PC-9 (cell line): ENCODE measurements at regions not wholly inside any gene's neighbourhood (a gene's known extent, or its start where the extent isn't known, plus 50 kb on each side); places are given as distances from the start of the nearest gene placed in this dataset.
A peak's percentile ranks its signal among the peaks of the same experiment; 100 is the strongest.

Source experiments
- BruUV-seq: library from RNA; stranded (reverse); fragments of 400-500 nt; replicated peaks from 2 replicates; lab custom pipeline; 2021; lab: Mats Ljungman, UMichigan
- CTCF ChIA-PET: fragments of 300-600 bp; sonication (Branson Sonifier 250); formaldehyde crosslinking; loops from one replicate; lab custom pipeline; 2022; ENCODE audit warnings: antibody characterized with exemption; lab: Charles Lee
- POLR2A ChIA-PET: fragments of 300-600 bp; sonication (Branson Sonifier 250); formaldehyde crosslinking; loops from one replicate; lab custom pipeline; 2022; ENCODE audit warnings: antibody characterized with exemption; ENCODE audit not compliant: unreplicated experiment; lab: Charles Lee
- DNase-seq, 2 experiments: peaks; one replicate each; pipeline versions ENCODE4 v3.0.0 to v3.0.0-alpha.2; 2015 to 2022; ENCODE audit warnings: mixed read lengths in 1 of 2
- H2AFZ ChIP-seq: fragments of 200-600 bp; sonication (generic); 2 replicates; pipeline ENCODE4 v1.8.1; 2017; ENCODE audit warnings: antibody characterized with exemption
- H3F3A ChIP-seq: fragments of 200-600 bp; sonication (generic); 2 replicates; pipeline ENCODE4 v1.8.1; 2017; ENCODE audit warnings: antibody characterized with exemption, mild to moderate bottlenecking, low read depth; ENCODE audit not compliant: insufficient read depth
- H3K27ac ChIP-seq: fragments of 200-600 bp; sonication (generic); 2 replicates; pipeline ENCODE4 v1.6.1; 2016; ENCODE audit warnings: mixed run types
- H3K27me3 ChIP-seq: fragments of 200-600 bp; sonication (generic); 2 replicates; pipeline ENCODE4 v1.6.1; 2016; ENCODE audit warnings: low read depth, mixed run types; ENCODE audit not compliant: insufficient read depth
- H3K36me3 ChIP-seq: fragments of 200-600 bp; sonication (generic); 2 replicates; pipeline ENCODE4 v1.6.1; 2016; ENCODE audit warnings: low read depth, mixed run types
- H3K4me1 ChIP-seq: fragments of 200-600 bp; sonication (generic); replicated peaks from 2 replicates; pipeline ENCODE4 v1.6.1; 2016; ENCODE audit warnings: mixed run types; ENCODE audit not compliant: insufficient read depth
- H3K4me2 ChIP-seq: fragments of 200-600 bp; sonication (generic); 2 replicates; pipeline ENCODE4 v1.6.1; 2017; ENCODE audit warnings: mixed run types
- H3K4me3 ChIP-seq: fragments of 200-600 bp; sonication (generic); 2 replicates; pipeline ENCODE4 v1.6.1; 2016; ENCODE audit warnings: mixed run types
- H3K79me2 ChIP-seq: fragments of 200-600 bp; sonication (generic); 2 replicates; pipeline ENCODE4 v1.6.1; 2017; ENCODE audit warnings: low read depth, mixed run types
- H3K9me2 ChIP-seq: fragments of 200-600 bp; sonication (generic); 2 replicates; pipeline ENCODE4 v1.8.1; 2017; ENCODE audit warnings: mild to moderate bottlenecking; ENCODE audit not compliant: insufficient read depth
- H3K9me3 ChIP-seq: fragments of 200-600 bp; sonication (generic); 2 replicates; pipeline ENCODE4 v1.8.1; 2016; ENCODE audit warnings: low read depth; ENCODE audit not compliant: insufficient read depth
- H4K20me1 ChIP-seq: fragments of 200-600 bp; sonication (generic); 2 replicates; pipeline ENCODE4 v1.8.1; 2017; ENCODE audit not compliant: insufficient read depth
- EZH2 ChIP-seq: fragments of 200-600 bp; sonication (generic); IDR thresholded peaks from 2 replicates; pipeline ENCODE4 v1.8.0; 2017; ENCODE audit warnings: antibody characterized with exemption, low read depth
- intact Hi-C: fragments of 100-400 bp; cut with micrococcal nuclease; formaldehyde crosslinking; loops from one replicate; pipeline ENCODE4 v1.10.0; 2022; ENCODE audit not compliant: unreplicated experiment
- TF ChIP-seq, protein P1 (sequence below): fragments of 200-600 bp; sonication (generic); conservative IDR thresholded peaks from 2 replicates; pipeline ENCODE4 v1.6.1; 2017; ENCODE audit warnings: mixed run types, antibody characterized with exemption, mild to moderate bottlenecking, moderate library complexity

DNA sequence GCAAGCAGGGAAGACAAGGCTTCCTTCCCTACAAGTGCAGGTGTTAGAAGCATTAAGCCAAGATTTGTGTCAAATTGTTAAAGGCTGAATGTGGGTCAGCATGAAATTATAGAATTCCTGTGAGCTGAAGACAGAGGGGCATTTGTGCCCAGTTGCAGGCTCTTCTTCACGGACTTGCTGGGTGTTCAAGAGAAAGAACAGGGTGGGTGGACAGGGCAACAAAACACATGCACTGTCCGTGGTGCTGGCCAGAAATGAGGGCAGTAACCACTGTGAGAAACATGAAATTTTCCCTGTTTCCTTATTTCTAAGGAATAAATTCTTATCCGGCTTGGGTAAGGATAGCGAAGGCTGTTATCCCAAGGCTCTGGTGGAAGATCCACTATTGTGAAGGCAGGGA, 579.5 kb upstream of the HTR1E start:
- intact Hi-C loops = no loop called here
- Histone ChIP-seq H3F3A (no peaks in the 10 kb centered on the region), H3K4me2 (no peak overlapping the region), H3K79me2 (no peaks in the 10 kb centered on the region), H3K27ac (no peak overlapping the region), H3K4me1 (no peaks in the 10 kb centered on the region), H3K27me3 (no peaks in the 10 kb centered on the region), H2AFZ (no peak overlapping the region), H3K36me3 (no peaks in the 10 kb centered on the region), H3K4me3 (no peak overlapping the region), H4K20me1 (no peaks in the 10 kb centered on the region), H3K9me3 (no peaks in the 10 kb centered on the region), H3K9me2 (no peaks in the 10 kb centered on the region)
- no peak for DNase-seq
- ChIA-PET CTCF (no interaction called here), POLR2A (no interaction called here)
- TF ChIP-seq, protein P1, sequence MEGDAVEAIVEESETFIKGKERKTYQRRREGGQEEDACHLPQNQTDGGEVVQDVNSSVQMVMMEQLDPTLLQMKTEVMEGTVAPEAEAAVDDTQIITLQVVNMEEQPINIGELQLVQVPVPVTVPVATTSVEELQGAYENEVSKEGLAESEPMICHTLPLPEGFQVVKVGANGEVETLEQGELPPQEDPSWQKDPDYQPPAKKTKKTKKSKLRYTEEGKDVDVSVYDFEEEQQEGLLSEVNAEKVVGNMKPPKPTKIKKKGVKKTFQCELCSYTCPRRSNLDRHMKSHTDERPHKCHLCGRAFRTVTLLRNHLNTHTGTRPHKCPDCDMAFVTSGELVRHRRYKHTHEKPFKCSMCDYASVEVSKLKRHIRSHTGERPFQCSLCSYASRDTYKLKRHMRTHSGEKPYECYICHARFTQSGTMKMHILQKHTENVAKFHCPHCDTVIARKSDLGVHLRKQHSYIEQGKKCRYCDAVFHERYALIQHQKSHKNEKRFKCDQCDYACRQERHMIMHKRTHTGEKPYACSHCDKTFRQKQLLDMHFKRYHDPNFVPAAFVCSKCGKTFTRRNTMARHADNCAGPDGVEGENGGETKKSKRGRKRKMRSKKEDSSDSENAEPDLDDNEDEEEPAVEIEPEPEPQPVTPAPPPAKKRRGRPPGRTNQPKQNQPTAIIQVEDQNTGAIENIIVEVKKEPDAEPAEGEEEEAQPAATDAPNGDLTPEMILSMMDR = no peak
- no peak for TF ChIP-seq EZH2
- BruUV-seq = no TSS peak

DNA sequence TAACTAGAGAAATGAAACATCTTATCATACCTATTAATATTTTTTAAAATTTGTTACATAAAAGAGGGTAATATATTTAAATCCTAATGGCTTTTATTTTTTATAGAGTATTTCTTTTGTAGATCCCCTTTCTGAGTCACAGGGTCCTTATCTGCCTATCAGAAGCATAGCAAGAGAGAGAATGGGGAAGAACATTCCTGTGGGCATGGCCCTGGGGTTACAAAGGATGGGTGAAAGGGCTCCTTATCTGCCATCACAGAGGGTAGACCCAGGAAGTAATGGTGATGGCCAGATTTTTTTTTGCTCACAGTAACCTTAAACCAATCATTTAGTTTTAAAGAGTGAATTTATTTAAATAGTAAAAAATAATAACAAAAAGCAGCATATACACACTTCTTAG, 582.1 kb upstream of the HTR1E start:
- Histone ChIP-seq H3K27ac (no peak overlapping the region), H3K27me3 (no peaks in the 10 kb centered on the region), H3K4me2 (no peak overlapping the region), H3K4me1 (no peaks in the 10 kb centered on the region), H2AFZ (no peak overlapping the region), H3K36me3 (no peaks in the 10 kb centered on the region), H3F3A (no peaks in the 10 kb centered on the region), H4K20me1 (no peaks in the 10 kb centered on the region), H3K4me3 (no peak overlapping the region), H3K79me2 (no peaks in the 10 kb centered on the region), H3K9me2 (no peaks in the 10 kb centered on the region), H3K9me3 (no peaks in the 10 kb centered on the region)
- POLR2A ChIA-PET = no interaction called here
- CTCF ChIA-PET = no interaction called here
- intact Hi-C loops = no loop called here
- BruUV-seq = no TSS peak
- peak; percentile 9 to 61 for DNase-seq
- TF ChIP-seq EZH2 = no peak
- TF ChIP-seq, protein P1 = no peak

DNA sequence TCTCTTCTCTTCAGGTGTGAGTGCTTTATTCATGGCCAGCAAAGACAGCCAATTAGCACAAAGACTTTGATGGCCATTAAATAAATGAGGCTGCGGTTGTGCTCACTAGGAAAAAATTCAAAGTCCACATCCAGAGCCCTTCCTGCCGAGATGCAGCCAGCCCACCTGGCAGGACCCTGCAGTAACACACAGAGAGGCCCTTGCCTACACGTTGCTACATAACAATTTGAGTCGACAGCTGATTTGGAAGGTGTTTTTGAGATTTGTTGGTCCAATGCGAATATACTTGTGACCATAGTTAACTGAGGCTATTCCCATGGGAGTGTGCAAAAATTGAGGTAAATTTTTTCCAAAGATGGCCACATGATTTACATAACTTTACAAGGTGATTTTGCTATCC, 605.4 kb upstream of the HTR1E start:
- TF ChIP-seq EZH2 = no peak
- TF ChIP-seq, protein P1 = no peak
- intact Hi-C loops = no loop called here
- Histone ChIP-seq H3K4me3 (no peak overlapping the region), H3K27me3 (no peaks in the 10 kb centered on the region), H3K4me1 (no peaks in the 10 kb centered on the region), H4K20me1 (no peaks in the 10 kb centered on the region), H3K9me2 (no peaks in the 10 kb centered on the region), H3K79me2 (no peaks in the 10 kb centered on the region), H3K9me3 (no peaks in the 10 kb centered on the region), H3K4me2 (no peak overlapping the region), H3F3A (no peaks in the 10 kb centered on the region), H2AFZ (no peak overlapping the region), H3K27ac (no peak overlapping the region), H3K36me3 (no peaks in the 10 kb centered on the region)
- no TSS peak for BruUV-seq
- no peak for DNase-seq
- CTCF ChIA-PET = no interaction called here
- POLR2A ChIA-PET = no interaction called here
